NCI-H1417 (cell line): ENCODE measurements at regions not wholly inside any gene's neighbourhood (a gene's known extent, or its start where the extent isn't known, plus 50 kb on each side); places are given as distances from the start of the nearest gene placed in this dataset.

Experiments used
- DNase-seq, 3 experiments: peaks; one replicate each; lab custom pipeline; 2025; lab: John Stamatoyannopoulos, UW

DNA sequence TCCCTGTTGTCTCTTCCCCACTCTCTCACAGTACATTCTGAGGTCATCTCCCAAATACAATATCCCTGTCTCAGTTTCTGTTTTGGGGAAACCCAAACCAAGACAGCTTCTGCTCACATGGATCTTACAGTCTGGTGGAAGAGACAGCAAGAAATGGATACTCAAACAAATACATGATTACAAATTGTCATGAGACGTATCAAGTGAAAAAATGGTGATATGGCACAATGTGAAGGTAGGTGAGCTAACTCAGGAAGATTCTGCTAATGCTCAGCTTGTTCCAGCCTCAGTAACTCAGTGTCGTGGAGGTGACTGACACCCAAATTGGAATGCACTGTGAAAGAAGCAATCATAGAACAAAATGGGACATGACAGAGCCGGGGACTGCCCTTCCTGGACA, 68.3 kb downstream of the CHST1 start:
- DNase-seq, result no peak

- DNase-seq, result no peak
These were observed 68.9 kb downstream of the CHST1 start for GRCh38 chr11:45596571-45596970.

DNA sequence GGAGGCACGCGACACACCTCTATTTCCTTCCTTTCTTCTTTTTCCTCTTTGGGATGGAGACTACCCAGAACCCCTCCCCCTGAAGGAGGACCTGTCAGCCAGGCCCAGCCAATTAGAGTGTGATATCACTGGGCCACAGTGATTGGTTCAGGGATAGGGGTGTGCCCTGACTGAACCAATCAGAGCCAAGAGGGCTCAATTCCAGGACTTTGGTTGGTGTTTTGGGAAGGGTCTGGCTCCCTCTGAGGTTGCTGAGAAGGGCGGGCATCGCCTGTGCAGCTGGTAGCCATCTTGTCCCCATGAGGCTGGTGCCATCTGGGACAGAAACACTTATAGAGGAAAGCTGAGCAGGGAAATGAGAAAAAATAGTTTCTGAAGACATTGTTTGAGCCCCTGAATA, 71.4 kb downstream of the CHST1 start:
- DNase-seq, result no peak

DNA sequence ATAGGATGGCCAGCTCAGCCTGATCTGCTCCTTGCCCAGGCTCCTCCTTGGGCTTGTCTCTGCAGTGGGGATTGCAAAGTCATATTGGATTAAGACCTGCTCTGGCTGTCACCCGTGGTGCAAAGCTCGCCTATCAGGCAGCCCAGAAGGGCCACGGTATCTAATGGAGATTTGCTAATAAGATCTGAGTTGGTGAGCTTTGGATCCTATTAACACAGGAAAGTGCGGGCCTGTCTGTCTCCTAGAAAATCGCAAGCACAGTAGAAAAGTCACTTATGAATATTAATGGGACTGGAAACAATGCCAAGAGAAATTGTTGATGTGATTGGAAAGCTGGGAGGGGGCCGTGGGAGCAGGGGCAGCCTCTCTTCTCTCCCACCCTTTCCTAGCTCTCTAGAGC, 72.8 kb downstream of the CHST1 start:
- no peak for DNase-seq

GRCh38 chr11:45590743-45591142, 74.7 kb downstream of the CHST1 start:
- peak in 2 of 3 experiments; percentile 6 to 14 for DNase-seq

DNA sequence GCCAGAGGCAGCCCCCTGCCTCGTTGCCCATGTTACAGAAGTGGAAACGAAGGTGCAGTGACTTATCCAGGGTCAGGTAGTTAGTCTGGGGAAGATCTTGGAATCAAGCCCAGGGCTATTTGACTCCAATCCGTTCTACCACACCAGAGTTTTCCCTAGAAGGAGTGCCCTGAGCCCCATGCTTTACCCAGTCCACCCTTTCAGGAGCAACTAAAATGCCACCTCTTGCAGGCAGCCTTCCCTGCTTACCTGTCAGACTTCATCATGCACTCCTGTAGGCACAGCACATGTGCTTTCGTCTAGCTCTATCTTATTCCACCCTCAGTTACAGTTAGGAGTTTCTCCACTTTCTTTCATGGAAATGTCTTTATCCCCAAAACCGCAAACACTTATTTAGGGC, 80.2 kb downstream of the CHST1 start:
- no peak for DNase-seq

- no peak for DNase-seq
These were observed 81.3 kb downstream of the CHST1 start for GRCh38 chr11:45583981-45584566.

DNA sequence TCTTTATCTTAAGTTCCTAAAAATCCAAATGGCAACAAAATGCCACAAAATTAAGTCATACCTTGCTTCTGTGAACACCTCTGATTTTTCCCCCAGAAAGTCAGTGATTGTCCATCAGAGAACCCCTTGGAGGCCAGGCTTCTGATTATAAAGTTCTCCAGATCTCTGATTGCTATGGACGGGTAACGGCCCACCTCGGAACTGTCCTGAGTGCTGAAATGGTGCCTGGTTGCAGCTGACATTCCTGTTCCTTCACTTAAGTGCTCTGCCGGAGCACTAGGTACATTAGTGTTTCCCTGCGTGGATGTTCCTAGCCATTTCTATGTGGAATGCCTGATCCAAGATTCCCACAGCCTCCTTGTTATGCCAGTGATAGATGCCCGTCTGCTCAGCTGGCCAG, 85.0 kb downstream of the CHST1 start:
- DNase-seq, result no peak

DNA sequence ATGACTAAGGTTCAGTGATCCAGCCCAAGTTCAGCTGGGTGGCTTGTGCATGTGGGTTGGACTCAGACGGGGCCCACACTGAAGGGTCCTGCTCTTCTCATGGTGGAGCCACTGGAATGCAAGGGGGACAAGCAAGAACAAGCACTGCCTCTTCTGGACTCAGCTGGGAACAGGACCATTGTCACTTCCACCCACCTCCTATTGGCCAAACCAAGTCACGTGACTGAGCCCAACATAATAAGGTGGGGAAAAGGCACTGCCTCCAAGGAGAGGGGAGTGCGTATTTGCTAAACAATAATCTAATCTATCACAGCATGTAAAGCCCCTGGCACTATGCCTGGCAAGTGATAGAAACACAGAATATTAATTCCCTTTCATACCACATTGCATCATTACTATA, 87.1 kb downstream of the CHST1 start:
- DNase-seq, result peak in 2 of 3 experiments; percentile 7 to 9

- DNase-seq, result peak in 1 of 3 experiments; percentile 9
These were observed 87.7 kb downstream of the CHST1 start for GRCh38 chr11:45577752-45578151.

GRCh38 chr11:45576461-45577215, 88.8 kb downstream of the CHST1 start:
- no peak for DNase-seq

DNA sequence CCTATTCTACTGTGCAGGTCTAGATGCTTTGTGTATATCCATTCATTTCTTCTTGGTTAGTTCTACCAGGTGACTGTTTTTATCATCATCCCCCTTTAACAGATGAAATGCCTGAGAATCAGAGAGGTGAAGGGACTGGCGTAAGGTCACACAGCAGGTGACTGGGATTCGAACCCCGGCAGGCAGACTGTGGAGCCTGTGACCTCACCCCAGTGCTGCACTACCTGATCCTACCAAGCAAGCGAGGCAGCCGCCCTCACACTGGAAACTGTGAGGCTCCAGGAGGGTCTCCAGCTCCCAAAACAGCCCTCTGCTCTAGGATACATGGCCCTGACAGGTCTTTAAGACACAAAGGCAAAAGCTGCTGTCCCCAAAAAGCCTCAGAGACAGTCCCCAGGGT, 91.7 kb downstream of the CHST1 start:
- no peak for DNase-seq

DNA sequence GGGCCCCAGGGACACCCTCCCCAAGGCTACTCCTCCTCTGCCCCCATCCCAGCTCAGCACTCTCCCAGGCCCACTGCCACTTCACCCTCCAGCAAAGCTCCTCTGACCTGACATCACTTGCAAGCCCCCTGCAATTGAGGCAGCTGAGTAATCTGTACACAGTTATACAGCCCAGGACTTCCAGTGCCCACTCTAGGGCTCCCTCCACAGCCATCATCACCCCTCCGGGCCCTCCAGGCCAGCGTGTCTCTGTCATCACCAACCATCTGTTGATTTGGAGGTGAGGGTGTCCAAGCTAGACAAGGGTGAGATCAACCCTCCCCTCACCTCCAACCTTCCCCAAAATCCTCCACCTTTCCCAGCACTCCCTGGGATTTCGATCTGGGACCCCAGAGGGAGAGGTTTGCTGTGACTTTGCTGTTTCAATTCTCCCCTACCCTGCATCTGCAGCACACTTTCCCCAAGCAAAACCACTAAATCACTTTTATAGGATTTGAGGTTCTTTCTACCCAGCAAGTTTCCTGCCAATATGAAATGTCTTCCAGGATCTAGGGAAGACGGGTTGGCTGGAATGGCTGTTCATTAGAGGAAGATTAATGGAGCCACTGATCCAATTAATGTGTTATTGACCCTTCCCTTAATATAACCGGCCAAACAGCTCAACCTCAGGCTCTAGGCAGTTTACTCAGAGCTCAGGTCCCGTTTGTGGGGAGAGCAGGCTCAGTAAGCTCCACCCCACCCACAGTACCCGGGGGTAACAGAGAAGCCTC, 92.9 kb downstream of the CHST1 start:
- DNase-seq, result no peak

- DNase-seq, result no peak
These were observed 95.6 kb downstream of the CHST1 start for GRCh38 chr11:45569776-45570175.

- no peak for DNase-seq
These were observed 97.4 kb downstream of the CHST1 start for GRCh38 chr11:45568049-45568448.

- no peak for DNase-seq
These were observed 99.9 kb downstream of the CHST1 start for GRCh38 chr11:45565446-45565988.

- no peak for DNase-seq
These were observed 101.6 kb downstream of the CHST1 start for GRCh38 chr11:45563810-45564209.

DNA sequence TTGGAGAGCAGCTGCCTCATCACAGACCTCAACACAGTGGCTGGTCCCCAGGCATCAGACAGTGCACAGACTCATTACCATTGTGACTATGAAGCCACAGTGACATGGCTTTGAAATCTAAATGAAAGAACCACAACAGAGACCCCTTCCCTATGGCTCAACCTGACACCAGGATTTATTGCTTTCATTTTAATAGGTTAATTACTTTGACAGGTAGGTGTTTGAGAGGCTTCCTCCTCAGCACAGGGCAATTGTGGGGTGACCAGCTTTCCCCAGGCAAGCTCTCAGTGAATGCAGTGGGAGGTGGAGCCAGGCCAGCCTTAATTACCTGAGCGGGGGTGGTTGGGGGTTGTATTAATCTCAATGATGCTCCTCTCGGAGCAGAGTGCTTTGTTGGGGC, 102.3 kb downstream of the CHST1 start:
- DNase-seq, result peak in 2 of 3 experiments; percentile 76 to 93

DNA sequence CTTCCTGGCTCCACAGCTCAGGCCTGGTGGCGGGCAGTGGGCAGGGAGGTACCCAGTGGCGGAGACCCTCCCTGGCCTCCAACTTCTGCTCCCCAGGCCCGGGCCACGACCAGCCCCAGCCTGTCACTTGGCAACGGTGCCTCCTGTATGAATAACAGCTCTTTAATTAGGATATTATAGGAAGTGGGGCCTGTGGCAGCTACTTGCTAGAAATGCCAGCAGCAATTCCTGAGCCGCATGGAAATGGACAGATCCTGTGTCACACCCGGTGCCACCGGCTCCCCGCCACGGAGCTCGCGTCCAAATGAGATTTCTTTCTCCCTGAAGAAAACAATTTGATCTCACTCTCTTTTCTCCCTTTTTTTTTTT, 104.5 kb downstream of the CHST1 start:
- peak in 1 of 3 experiments; percentile 89 for DNase-seq

DNA sequence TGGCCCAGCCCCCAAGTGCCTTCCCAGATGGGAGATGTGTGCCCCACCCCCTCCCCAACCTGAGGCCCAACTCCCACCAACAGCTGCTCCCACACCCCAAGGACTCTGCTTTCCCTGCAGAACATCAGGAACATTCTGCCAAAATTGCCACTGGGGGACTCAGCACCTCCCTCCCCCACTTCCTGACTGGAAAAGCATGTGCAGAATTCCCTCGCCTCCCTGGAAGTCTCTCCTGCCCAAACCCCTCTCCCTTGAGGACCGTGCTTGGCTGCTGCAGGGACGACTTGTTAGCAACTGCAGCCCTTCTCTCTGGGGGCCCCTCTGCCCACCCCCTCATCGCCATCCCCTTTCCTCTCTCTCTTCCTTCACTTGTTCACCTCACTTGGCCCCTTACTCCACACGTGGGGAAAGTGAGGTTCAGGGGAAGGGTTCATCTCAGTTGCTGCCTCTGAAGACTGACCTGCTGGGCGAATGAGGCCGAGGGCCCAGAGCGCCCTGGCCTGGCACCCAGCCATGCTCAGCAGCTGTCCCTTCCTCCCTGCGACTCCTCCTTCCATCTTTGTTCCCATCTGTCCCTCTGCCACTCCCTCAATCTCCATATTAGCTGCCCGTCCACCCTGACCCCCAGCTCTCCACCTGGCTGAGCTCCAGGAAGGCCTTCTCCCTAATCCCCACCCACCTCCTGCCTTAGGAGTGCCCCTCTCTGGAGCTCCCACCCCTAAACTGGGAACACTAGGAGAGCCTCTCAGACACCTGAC, 105.1 kb downstream of the CHST1 start:
- DNase-seq, result peak in 2 of 3 experiments; percentile 63 to 89

DNA sequence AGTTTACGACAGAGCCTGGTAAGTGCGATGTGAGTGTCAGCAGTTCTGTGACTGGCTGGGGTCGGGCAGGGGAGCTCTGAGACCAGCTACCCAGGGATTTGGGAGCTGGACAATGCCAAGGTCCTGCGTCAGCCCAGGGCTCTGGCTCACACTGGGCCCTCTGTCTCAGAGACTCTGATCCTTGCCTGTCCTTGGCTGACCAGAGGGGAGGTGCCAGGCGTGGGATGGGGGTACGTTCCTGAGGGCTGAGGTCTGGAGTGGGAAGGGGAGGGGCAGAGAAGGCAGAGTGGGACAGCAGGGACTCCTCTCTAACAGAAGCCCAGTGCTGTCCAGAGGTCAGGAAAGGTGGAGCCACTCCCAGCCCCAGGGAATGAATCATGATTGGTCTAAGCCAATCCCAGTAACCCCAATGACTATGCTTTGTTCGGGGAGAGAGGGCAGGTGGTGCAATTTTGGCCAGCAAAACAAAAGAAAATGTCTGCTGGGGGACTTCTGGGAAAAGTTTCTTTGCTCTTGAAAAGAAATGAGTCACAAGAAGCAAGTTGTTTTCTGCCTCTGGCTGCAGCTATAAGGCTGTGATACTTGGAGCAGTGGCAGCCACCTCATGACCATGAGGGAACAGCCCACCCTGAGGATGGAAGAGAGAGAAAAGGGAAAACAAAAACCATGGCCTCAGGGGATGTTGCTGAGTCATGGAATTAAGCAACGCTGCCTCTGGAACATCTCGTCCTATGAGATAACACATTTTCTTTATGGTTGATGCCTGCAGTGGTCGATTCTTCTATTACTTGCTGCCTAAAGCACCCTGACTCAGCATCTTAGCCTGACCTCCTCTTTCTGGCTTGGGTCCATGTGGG, 108.3 kb downstream of the CHST1 start:
- no peak for DNase-seq
